Esophagus squamous epithelium (tissue), 5 donors: ENCODE measurements at regions not wholly inside any gene's neighbourhood (a gene's known extent, or its start where the extent isn't known, plus 50 kb on each side); places are given as distances from the start of the nearest gene placed in this dataset.

Experiments used
- DNase-seq: peaks from one replicate; lab custom pipeline; 2025; lab: John Stamatoyannopoulos, UW
- H3K27ac ChIP-seq, 4 donors: fragments of 200-600 bp; sonication (generic); one replicate each; pipeline ENCODE4 v1.5.1; 2016 to 2019; ENCODE audit warnings: mild to moderate bottlenecking in 1 of 4
- H3K27me3 ChIP-seq, 4 donors: fragments of 200-600 bp; sonication (generic); 1 replicate in 3 of 4; 2 replicates in 1 of 4; pipeline versions ENCODE4 v1.5.1 to v1.6.0; 2017 to 2021; ENCODE audit warnings: antibody characterized with exemption in 1 of 4
- H3K36me3 ChIP-seq, 3 donors: fragments of 200-600 bp; sonication (generic); one replicate each; pipeline ENCODE4 v1.5.1; 2016 to 2019
- H3K4me1 ChIP-seq, 3 donors: fragments of 200-600 bp; sonication (generic); one replicate each; pipeline ENCODE4 v1.5.1; 2017 to 2019
- H3K4me3 ChIP-seq, 4 donors: fragments of 200-600 bp; sonication (generic); 1 replicate in 3 of 4; 2 replicates in 1 of 4; pipeline ENCODE4 v1.5.1; 2016 to 2019; ENCODE audit warnings: mild to moderate bottlenecking in 2 of 4, moderate library complexity in 1 of 4
- H3K9me3 ChIP-seq, 3 donors: fragments of 200-600 bp; sonication (generic); one replicate each; pipeline ENCODE4 v1.5.1; 2016 to 2019
- POLR2A ChIP-seq, 4 donors: fragments of 450-650 bp; IDR thresholded peaks; one replicate each; pipeline ENCODE4 v1.6.1; 2017; ENCODE audit warnings: antibody characterized with exemption in 4 of 4, mild to moderate bottlenecking in 4 of 4, moderate library complexity in 3 of 4
- WGBS, 2 donors: methylation state at CpG; one replicate each; pipeline ENCODE4 v1.1.5; 2018; 5-methylcytosine and 5-hydroxymethylcytosine counted together
- intact Hi-C: fragments of 100-400 bp; cut with DNase I; formaldehyde crosslinking; loops from one replicate; pipeline ENCODE4 v1.15.0; 2022
- TF ChIP-seq, protein P1 (sequence below), 6 experiments: fragments of 450-650 bp in 4 of 6; fragments of 200-600 bp in 2 of 6; sonication (generic) in 2 of 6; IDR thresholded peaks; one replicate each; pipeline ENCODE4 v1.5.1; 2016 to 2019; ENCODE audit warnings: antibody characterized with exemption in 6 of 6, mild to moderate bottlenecking in 4 of 6, moderate library complexity in 4 of 6
- donor health status: DM: yes; HTN: yes; CAD: no.

DNA sequence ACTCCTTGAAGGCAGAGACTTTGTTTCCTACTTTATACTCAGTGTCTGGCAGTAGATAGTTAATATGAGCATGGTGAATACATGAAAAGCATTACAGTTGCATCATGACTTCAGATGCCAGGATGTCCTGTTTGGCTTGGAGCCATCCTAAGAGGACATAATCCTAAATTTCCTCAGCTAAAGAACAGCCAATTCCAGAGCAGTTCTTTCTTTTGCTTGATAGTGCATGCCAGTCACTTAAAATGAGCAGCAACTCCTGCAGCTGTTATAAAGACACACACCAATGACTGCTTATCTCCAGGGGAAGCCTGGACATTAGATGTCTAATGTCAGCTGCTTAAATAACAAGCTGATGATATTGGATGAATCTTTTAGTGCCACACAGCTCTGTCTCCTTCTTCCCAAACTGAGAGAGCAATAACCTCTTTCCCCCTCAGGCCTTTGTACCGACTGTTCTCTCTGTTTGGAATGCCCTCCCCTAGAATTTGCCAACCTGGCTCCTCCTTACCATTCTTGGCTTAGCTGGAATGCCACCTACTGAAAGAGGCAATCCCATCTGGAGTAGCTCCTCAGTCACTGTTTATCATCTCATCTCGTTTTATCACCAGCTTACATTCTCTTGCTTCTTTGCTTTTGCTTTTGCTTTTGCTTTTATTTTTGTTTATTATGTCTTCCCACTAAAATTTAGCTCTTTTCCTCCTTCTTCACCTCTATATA is 100.8 kb upstream of the USP38 start:
- no peak for DNase-seq
- TF ChIP-seq POLR2A (IDR thresholded peaks at IDR 0.05) = no peak
- TF ChIP-seq, protein P1, sequence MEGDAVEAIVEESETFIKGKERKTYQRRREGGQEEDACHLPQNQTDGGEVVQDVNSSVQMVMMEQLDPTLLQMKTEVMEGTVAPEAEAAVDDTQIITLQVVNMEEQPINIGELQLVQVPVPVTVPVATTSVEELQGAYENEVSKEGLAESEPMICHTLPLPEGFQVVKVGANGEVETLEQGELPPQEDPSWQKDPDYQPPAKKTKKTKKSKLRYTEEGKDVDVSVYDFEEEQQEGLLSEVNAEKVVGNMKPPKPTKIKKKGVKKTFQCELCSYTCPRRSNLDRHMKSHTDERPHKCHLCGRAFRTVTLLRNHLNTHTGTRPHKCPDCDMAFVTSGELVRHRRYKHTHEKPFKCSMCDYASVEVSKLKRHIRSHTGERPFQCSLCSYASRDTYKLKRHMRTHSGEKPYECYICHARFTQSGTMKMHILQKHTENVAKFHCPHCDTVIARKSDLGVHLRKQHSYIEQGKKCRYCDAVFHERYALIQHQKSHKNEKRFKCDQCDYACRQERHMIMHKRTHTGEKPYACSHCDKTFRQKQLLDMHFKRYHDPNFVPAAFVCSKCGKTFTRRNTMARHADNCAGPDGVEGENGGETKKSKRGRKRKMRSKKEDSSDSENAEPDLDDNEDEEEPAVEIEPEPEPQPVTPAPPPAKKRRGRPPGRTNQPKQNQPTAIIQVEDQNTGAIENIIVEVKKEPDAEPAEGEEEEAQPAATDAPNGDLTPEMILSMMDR (IDR thresholded peaks at IDR 0.05) = no peak
- no peaks in the 10 kb centered on the region for H3K9me3 ChIP-seq
- H3K4me3 ChIP-seq = no peak overlapping the region
- no peaks in the 10 kb centered on the region for H3K36me3 ChIP-seq
- WGBS, 2 donors = 22 to 30% methylated on average over 2 of the region's 2 CpGs
- H3K27ac ChIP-seq = no peak overlapping the region
- H3K4me1 ChIP-seq = peaks cover 0 to 6% (median 0%) of the 10 kb centered on the region in 3 donors
- no peaks in the 10 kb centered on the region for H3K27me3 ChIP-seq
- intact Hi-C loops = no loop called here

DNA sequence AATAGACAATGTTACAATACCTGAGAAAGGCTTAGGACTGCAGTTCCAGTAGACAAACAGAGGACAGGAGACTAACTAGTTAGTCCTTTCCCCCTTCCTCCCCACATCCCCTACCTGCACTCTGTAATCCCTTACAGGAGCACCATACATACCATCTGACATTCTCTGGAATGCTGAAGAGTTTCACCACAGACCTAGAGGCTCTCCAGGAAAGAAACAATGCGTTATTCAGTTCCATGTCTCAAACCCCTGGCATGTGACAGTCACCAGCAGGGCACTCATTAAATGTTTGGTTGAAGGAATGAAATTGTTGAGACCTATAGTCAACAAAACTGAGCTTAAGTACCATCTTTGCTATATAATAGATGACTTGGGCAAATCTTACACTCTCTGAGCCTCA is 100.2 kb upstream of the USP38 start:
- 67 to 89% methylated on average over 1 of the region's 1 CpG for WGBS, 2 donors
- Histone ChIP-seq H3K27me3 (no peaks in the 10 kb centered on the region), H3K4me1 (peaks cover 0 to 6% (median 0%) of the 10 kb centered on the region in 3 donors), H3K36me3 (no peaks in the 10 kb centered on the region), H3K27ac (no peak overlapping the region), H3K4me3 (no peak overlapping the region), H3K9me3 (no peaks in the 10 kb centered on the region)
- intact Hi-C loops = no loop called here
- DNase-seq = no peak
- TF ChIP-seq POLR2A (IDR thresholded peaks at IDR 0.05) = no peak
- TF ChIP-seq, protein P1 (IDR thresholded peaks at IDR 0.05) = no peak

DNA sequence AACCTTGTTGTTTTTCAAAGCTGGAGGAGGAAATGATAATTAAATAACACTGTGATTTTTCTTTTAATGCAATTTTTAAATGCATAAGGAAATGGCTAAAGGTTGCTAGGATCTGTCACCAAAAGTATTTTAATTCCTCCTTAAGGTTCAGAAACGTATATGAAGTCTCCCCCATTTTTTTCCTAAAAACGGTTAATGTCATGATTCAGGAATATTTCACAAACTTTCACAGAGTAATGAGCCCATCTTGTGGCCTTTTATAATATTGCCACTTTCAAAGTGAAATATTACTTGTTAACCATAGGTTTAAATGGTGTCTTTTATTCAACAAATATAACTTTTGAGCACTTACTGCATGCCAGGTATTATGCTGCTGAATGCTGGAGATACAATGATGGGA is 99.5 kb upstream of the USP38 start:
- Histone ChIP-seq H3K4me3 (no peak overlapping the region), H3K4me1 (peaks cover 0 to 6% (median 0%) of the 10 kb centered on the region in 3 donors), H3K27ac (no peak overlapping the region), H3K27me3 (no peaks in the 10 kb centered on the region), H3K9me3 (no peaks in the 10 kb centered on the region), H3K36me3 (no peaks in the 10 kb centered on the region)
- TF ChIP-seq, protein P1 (IDR thresholded peaks at IDR 0.05) = peak in 2 of 6 experiments; percentile 10 to 16
- no peak for TF ChIP-seq POLR2A (IDR thresholded peaks at IDR 0.05)
- no peak for DNase-seq
- intact Hi-C loops = no loop called here
- WGBS, 2 donors = 2 to 14% methylated on average over 2 of the region's 2 CpGs

DNA sequence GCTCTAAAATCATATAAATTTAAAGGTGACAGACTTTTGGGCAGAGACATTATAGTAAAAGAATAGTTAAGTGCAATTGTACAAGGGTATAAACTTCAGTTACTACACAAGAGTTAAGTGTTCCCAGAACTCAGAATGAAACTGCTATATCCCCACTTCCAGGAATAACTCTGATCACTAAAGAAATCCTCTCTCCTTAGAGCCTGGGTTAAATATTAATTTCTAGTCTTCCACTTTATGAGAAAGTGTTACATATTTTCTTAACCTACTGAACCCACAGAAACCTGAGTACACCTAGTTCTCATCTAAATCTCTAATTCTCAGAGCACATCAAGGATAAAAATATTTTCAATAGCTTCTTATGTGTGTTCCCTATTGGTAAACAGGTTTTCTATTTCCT is 99.1 kb upstream of the USP38 start:
- DNase-seq = no peak
- no peaks in the 10 kb centered on the region for H3K27me3 ChIP-seq
- no peak overlapping the region for H3K27ac ChIP-seq
- no peak overlapping the region for H3K4me3 ChIP-seq
- intact Hi-C loops = no loop called here
- no peaks in the 10 kb centered on the region for H3K36me3 ChIP-seq
- no peaks in the 10 kb centered on the region for H3K9me3 ChIP-seq
- peaks cover 0 to 6% (median 0%) of the 10 kb centered on the region in 3 donors for H3K4me1 ChIP-seq
- TF ChIP-seq, protein P1 (IDR thresholded peaks at IDR 0.05) = no peak
- no peak for TF ChIP-seq POLR2A (IDR thresholded peaks at IDR 0.05)

DNA sequence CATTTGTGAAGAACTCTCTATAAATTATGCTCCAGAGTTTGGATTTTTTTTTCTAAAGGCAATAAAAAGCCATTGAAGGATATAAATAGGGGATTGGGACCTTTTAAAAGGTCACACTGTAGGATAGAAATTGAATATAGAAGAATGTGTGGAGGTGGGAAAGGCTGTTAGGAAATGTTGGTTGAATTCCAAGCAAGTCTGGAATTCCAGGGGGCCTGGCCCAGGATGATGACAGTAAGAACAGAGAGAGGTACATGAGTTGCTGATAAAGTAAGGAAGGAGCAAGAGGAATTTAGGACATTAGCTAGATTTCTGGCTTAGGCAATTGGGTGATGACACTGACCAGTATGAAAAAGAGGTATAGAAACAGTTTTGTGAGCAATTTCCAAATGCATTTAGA is 95.4 kb upstream of the USP38 start:
- H3K4me1 ChIP-seq = peaks cover 0 to under 1% (median 0%) of the 10 kb centered on the region in 3 donors
- no peaks in the 10 kb centered on the region for H3K36me3 ChIP-seq
- no peak for DNase-seq
- no peaks in the 10 kb centered on the region for H3K9me3 ChIP-seq
- H3K4me3 ChIP-seq = no peak overlapping the region
- intact Hi-C loops = no loop called here
- H3K27me3 ChIP-seq = no peaks in the 10 kb centered on the region
- TF ChIP-seq POLR2A (IDR thresholded peaks at IDR 0.05) = no peak
- TF ChIP-seq, protein P1 (IDR thresholded peaks at IDR 0.05) = no peak
- H3K27ac ChIP-seq = no peak overlapping the region
